Fibroblast of lung (primary cell): ENCODE measurements at regions not wholly inside any gene's neighbourhood (a gene's known extent, or its start where the extent isn't known, plus 50 kb on each side); places are given as distances from the start of the nearest gene placed in this dataset.
A peak's percentile ranks its signal among the peaks of the same experiment; 100 is the strongest.

Experiments used
- DNase-seq, 2 donors: peaks; one replicate each; pipeline versions ENCODE4 v3.0.0 to v3.0.0-alpha.2; 2010; ENCODE audit warnings: low read depth in 2 of 2
- H2AFZ ChIP-seq: 2 replicates; pipeline ENCODE4 v1.5.1; 2012; ENCODE audit warnings: low read length, control low read depth, inconsistent platforms
- H3K27ac ChIP-seq: 2 replicates; pipeline ENCODE4 v1.5.1; 2011; ENCODE audit warnings: low read length, control low read depth; ENCODE audit not compliant: insufficient read depth
- H3K27me3 ChIP-seq: 2 replicates; pipeline ENCODE4 v1.5.1; 2011; ENCODE audit warnings: mild to moderate bottlenecking, low read length; ENCODE audit not compliant: control insufficient read depth, insufficient read depth
- H3K36me3 ChIP-seq: 2 replicates; pipeline ENCODE4 v1.5.1; 2011; ENCODE audit warnings: low read length; ENCODE audit not compliant: control insufficient read depth, insufficient read depth
- H3K4me1 ChIP-seq: 2 replicates; pipeline ENCODE4 v1.5.1; 2011; ENCODE audit warnings: low read length; ENCODE audit not compliant: control insufficient read depth, insufficient read depth; ENCODE audit errors: extremely low read depth
- H3K4me2 ChIP-seq: 2 replicates; pipeline ENCODE4 v1.5.1; 2011; ENCODE audit warnings: low read length, control low read depth; ENCODE audit not compliant: insufficient read depth; ENCODE audit errors: extremely low read depth
- H3K4me3 ChIP-seq, 4 experiments: fragments of 200-600 bp in 1 of 4; sonication (generic) in 1 of 4; replicated peaks in 1 of 4; 2 replicates each; pipeline ENCODE4 v1.5.1; 2011 to 2016; ENCODE audit warnings: low read length in 4 of 4, low read depth in 3 of 4, mild to moderate bottlenecking in 3 of 4, control low read depth in 2 of 4, inconsistent platforms in 1 of 4, mixed read lengths in 1 of 4; ENCODE audit not compliant: insufficient read depth in 1 of 4; ENCODE audit errors: control extremely low read depth in 1 of 4
- H3K79me2 ChIP-seq: 2 replicates; pipeline ENCODE4 v1.5.1; 2012; ENCODE audit warnings: mild to moderate bottlenecking, low read length, inconsistent platforms; ENCODE audit not compliant: control insufficient read depth, insufficient read depth
- H3K9ac ChIP-seq: 2 replicates; pipeline ENCODE4 v1.5.1; 2011; ENCODE audit warnings: mild to moderate bottlenecking, low read length, control low read depth; ENCODE audit not compliant: insufficient read depth
- H3K9me3 ChIP-seq: 2 replicates; pipeline ENCODE4 v1.5.1; 2012; ENCODE audit warnings: low read depth, low read length; ENCODE audit not compliant: control insufficient read depth, insufficient read depth
- H4K20me1 ChIP-seq: 2 replicates; pipeline ENCODE4 v1.5.1; 2011; ENCODE audit warnings: low read length; ENCODE audit not compliant: control insufficient read depth, insufficient read depth; ENCODE audit errors: extremely low read depth
- EZH2 ChIP-seq: IDR thresholded peaks from 2 replicates; pipeline ENCODE4 v1.5.1; 2012; ENCODE audit warnings: low read length, control low read depth, mild to moderate bottlenecking; ENCODE audit errors: missing control alignments
- TF ChIP-seq, protein P1 (sequence below), 2 donors: IDR thresholded peaks in 1 of 2; conservative IDR thresholded peaks in 1 of 2; 1 replicate in 1 of 2; 2 replicates in 1 of 2; pipeline ENCODE4 v1.5.1; 2011 to 2012; ENCODE audit warnings: low read length in 2 of 2, control low read depth in 1 of 2, inconsistent platforms in 1 of 2, low read depth in 1 of 2, mild to moderate bottlenecking in 1 of 2

- no peaks in the 10 kb centered on the region for H3K36me3 ChIP-seq
- no peaks in the 10 kb centered on the region for H3K27me3 ChIP-seq
- no peak overlapping the region for H3K4me2 ChIP-seq
- no peak overlapping the region for H3K27ac ChIP-seq
- no peak for DNase-seq
- H3K4me3 ChIP-seq: no peak overlapping the region
- H4K20me1 ChIP-seq: no peaks in the 10 kb centered on the region
- no peaks in the 10 kb centered on the region for H3K9me3 ChIP-seq
- H3K4me1 ChIP-seq: no peaks in the 10 kb centered on the region
- TF ChIP-seq, protein P1, sequence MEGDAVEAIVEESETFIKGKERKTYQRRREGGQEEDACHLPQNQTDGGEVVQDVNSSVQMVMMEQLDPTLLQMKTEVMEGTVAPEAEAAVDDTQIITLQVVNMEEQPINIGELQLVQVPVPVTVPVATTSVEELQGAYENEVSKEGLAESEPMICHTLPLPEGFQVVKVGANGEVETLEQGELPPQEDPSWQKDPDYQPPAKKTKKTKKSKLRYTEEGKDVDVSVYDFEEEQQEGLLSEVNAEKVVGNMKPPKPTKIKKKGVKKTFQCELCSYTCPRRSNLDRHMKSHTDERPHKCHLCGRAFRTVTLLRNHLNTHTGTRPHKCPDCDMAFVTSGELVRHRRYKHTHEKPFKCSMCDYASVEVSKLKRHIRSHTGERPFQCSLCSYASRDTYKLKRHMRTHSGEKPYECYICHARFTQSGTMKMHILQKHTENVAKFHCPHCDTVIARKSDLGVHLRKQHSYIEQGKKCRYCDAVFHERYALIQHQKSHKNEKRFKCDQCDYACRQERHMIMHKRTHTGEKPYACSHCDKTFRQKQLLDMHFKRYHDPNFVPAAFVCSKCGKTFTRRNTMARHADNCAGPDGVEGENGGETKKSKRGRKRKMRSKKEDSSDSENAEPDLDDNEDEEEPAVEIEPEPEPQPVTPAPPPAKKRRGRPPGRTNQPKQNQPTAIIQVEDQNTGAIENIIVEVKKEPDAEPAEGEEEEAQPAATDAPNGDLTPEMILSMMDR (conservative IDR thresholded peaks at IDR 0.05 in 1 of 2, IDR thresholded peaks at IDR 0.05 in 1 of 2; ENCODE audit: low read depth in 1 of 2, low read length in 2 of 2): no peak
- no peaks in the 10 kb centered on the region for H3K79me2 ChIP-seq
- no peak overlapping the region for H3K9ac ChIP-seq
- no peak overlapping the region for H2AFZ ChIP-seq
Measured at GRCh38 chr6:27174958-27175357, 72.5 kb upstream of the PRSS16 start.

DNA sequence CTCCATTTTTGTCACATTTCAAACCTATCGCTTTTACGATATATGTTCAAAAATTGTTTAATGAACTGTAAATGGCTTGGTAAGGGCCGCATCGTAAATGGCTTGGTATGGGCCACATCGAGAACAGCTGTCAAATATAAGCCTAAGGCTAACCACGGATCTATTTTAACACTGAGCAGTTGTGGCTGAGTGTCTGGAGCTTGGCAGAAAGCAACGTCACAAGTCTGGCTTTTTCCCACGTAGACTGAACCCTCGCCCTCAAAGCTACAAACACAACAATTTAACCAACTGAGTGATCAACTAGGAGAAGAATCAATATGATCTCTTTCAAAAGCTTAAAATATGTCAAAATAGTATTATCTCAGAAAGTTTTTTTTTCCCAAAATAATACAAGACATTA, 71.4 kb upstream of the PRSS16 start:
- Histone ChIP-seq H3K9ac (no peak overlapping the region), H3K27ac (no peak overlapping the region), H3K4me3 (peak overlapping the region in 3 of 4 experiments; percentile 82 to 99 (median 90)), H3K79me2 (no peaks in the 10 kb centered on the region), H3K36me3 (no peaks in the 10 kb centered on the region), H2AFZ (peak overlapping the region; percentile 13), H3K27me3 (no peaks in the 10 kb centered on the region), H3K4me1 (no peaks in the 10 kb centered on the region), H3K9me3 (no peaks in the 10 kb centered on the region), H4K20me1 (no peaks in the 10 kb centered on the region), H3K4me2 (peak overlapping the region; percentile 35)
- TF ChIP-seq EZH2: no peak
- TF ChIP-seq, protein P1 (conservative IDR thresholded peaks at IDR 0.05 in 1 of 2, IDR thresholded peaks at IDR 0.05 in 1 of 2; ENCODE audit: low read depth in 1 of 2, low read length in 2 of 2): no peak
- DNase-seq: peak; percentile 34 to 52

- H3K27ac ChIP-seq: peak overlapping the region; percentile 80
- H3K9ac ChIP-seq: peak overlapping the region; percentile 63
- H3K4me2 ChIP-seq: peak overlapping the region; percentile 93
- H4K20me1 ChIP-seq: no peaks in the 10 kb centered on the region
- H3K9me3 ChIP-seq: no peaks in the 10 kb centered on the region
- H3K27me3 ChIP-seq: no peaks in the 10 kb centered on the region
- TF ChIP-seq, protein P1 (conservative IDR thresholded peaks at IDR 0.05 in 1 of 2, IDR thresholded peaks at IDR 0.05 in 1 of 2; ENCODE audit: low read depth in 1 of 2, low read length in 2 of 2): no peak
- no peak for TF ChIP-seq EZH2
- no peaks in the 10 kb centered on the region for H3K36me3 ChIP-seq
- peak overlapping the region; percentile 98 for H2AFZ ChIP-seq
- DNase-seq: peak; percentile 31 to 63
- H3K4me3 ChIP-seq: peak overlapping the region; percentile 82 to 99 (median 90)
- H3K4me1 ChIP-seq: no peaks in the 10 kb centered on the region
- H3K79me2 ChIP-seq: no peaks in the 10 kb centered on the region
Measured at GRCh38 chr6:27176523-27177484, 70.7 kb upstream of the PRSS16 start.
